ENCODE measurements at regions not wholly inside any gene's neighbourhood (a gene's known extent, or its start where the extent isn't known, plus 50 kb on each side); places are given as distances from the start of the nearest gene placed in this dataset.
"Not testable (repeated sequence)": the region's sequence is repeated elsewhere in the genome, so short reads cannot be mapped to it uniquely, and the experiment has no call there.

GRCh38 chr7:81831883-81832282, 62.0 kb upstream of the HGF start:
- no peak for DNase-seq
- Histone ChIP-seq H3K27me3 (replicated peaks; ENCODE audit: control insufficient read depth, insufficient read depth, low read length) (no peaks in the 10 kb centered on the region), H3K36me3 (ENCODE audit: control insufficient read depth, insufficient read depth, low read length) (no peaks in the 10 kb centered on the region), H3K4me1 (no peaks in the 10 kb centered on the region), H3K9me3 (peaks cover 6% of the 10 kb centered on the region; the same call in 1 of the 2 replicates), H3K4me3 (ENCODE audit: low read depth, low read length) (no peak overlapping the region)
- ChIA-PET CTCF (no interaction called here), POLR2A (no interaction called here)
- Mint-ChIP-seq H3K27me3 (ENCODE audit: insufficient read depth, unreplicated experiment) (peaks cover 5% of the 10 kb centered on the region), H3K27ac (ENCODE audit: unreplicated experiment) (no peak overlapping the region), H3K4me1 (ENCODE audit: low read depth, unreplicated experiment) (no peaks in the 10 kb centered on the region), H3K36me3 (ENCODE audit: insufficient read depth, unreplicated experiment) (no peaks in the 10 kb centered on the region), H3K4me3 (ENCODE audit: unreplicated experiment) (no peak overlapping the region), H3K9me3 (ENCODE audit: unreplicated experiment) (peaks cover 15% of the 10 kb centered on the region)
- BruUV-seq (replicated peaks) = no TSS peak
- TF ChIP-seq CTCF (IDR thresholded peaks at IDR 0.05; ENCODE audit: insufficient read depth in 1 of 2, low read depth in 1 of 2, low read length in 1 of 2, severe bottlenecking in 1 of 2, unreplicated experiment in 1 of 2) = no peak
- intact Hi-C loops (cut with micrococcal nuclease; ENCODE audit: unreplicated experiment) = no loop called here

DNA sequence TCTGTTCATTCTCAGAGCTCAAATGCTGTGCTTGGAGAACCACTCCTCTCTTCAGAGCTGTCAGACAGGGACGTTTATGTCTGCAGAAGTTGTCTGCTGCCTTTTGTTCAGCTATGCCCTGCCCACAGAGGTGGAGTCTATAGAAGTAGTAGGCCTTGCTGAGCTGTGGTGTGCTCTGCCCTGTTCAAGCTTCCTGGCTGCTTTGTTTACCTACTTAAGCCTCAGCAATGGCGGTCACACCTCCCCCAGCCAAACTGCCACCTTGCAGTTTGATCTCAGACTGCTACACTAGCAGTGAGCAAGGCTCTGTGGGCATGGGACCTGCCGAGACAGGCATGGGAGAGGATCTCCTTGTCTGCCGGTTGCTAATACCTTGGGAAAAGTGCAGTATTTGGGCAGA, 59.7 kb upstream of the HGF start:
- DNase-seq; H3K27me3 ChIP-seq (replicated peaks; ENCODE audit: control insufficient read depth, insufficient read depth, low read length); H3K4me3 ChIP-seq (ENCODE audit: low read depth, low read length); H3K36me3 Mint-ChIP-seq (ENCODE audit: insufficient read depth, unreplicated experiment); H3K36me3 ChIP-seq (ENCODE audit: control insufficient read depth, insufficient read depth, low read length); H3K27me3 Mint-ChIP-seq (ENCODE audit: insufficient read depth, unreplicated experiment); H3K27ac Mint-ChIP-seq (ENCODE audit: unreplicated experiment); CTCF ChIA-PET; H3K4me1 Mint-ChIP-seq (ENCODE audit: low read depth, unreplicated experiment); BruUV-seq (replicated peaks); POLR2A ChIA-PET; H3K4me3 Mint-ChIP-seq (ENCODE audit: unreplicated experiment); intact Hi-C loops (cut with micrococcal nuclease; ENCODE audit: unreplicated experiment); H3K9me3 ChIP-seq; H3K4me1 ChIP-seq: not testable (repeated sequence)
- H3K9me3 Mint-ChIP-seq (ENCODE audit: unreplicated experiment) = peaks cover 15% of the 10 kb centered on the region

DNA sequence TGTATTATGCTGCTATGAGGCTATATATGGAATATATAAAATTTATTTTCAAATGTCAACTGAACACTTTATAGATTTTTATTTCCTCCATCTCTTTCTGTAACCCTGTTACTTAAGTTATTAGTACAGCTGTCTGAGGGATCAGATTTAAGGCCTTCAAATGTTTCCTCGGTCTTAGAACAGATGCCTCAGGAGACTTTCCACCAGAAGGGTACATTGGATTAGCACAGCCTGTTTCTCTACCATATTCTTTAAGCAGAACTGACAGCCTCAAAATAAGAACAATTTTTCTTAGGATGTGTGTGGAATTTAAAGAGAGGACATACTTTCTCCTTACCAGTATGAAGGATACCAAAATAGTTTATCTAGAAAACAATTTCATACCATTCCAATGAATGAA, 53.0 kb upstream of the HGF start:
- Mint-ChIP-seq H3K4me1 (ENCODE audit: low read depth, unreplicated experiment) (no peaks in the 10 kb centered on the region), H3K9me3 (ENCODE audit: unreplicated experiment) (no peaks in the 10 kb centered on the region), H3K36me3 (ENCODE audit: insufficient read depth, unreplicated experiment) (no peaks in the 10 kb centered on the region), H3K4me3 (ENCODE audit: unreplicated experiment) (no peak overlapping the region), H3K27me3 (ENCODE audit: insufficient read depth, unreplicated experiment) (peaks cover 6% of the 10 kb centered on the region), H3K27ac (ENCODE audit: unreplicated experiment) (no peak overlapping the region)
- POLR2A ChIA-PET = no interaction called here
- Histone ChIP-seq H3K4me1 (no peaks in the 10 kb centered on the region), H3K36me3 (ENCODE audit: control insufficient read depth, insufficient read depth, low read length) (no peaks in the 10 kb centered on the region), H3K27me3 (replicated peaks; ENCODE audit: control insufficient read depth, insufficient read depth, low read length) (no peaks in the 10 kb centered on the region), H3K9me3 (no peaks in the 10 kb centered on the region), H3K4me3 (ENCODE audit: low read depth, low read length) (no peak overlapping the region)
- BruUV-seq (replicated peaks) = no TSS peak
- CTCF ChIA-PET = no interaction called here
- intact Hi-C loops (cut with micrococcal nuclease; ENCODE audit: unreplicated experiment) = no loop called here
- no peak for TF ChIP-seq CTCF (IDR thresholded peaks at IDR 0.05; ENCODE audit: insufficient read depth in 1 of 2, low read depth in 1 of 2, low read length in 1 of 2, severe bottlenecking in 1 of 2, unreplicated experiment in 1 of 2)
- no peak for DNase-seq

- POLR2A ChIA-PET = no interaction called here
- H3K9me3 ChIP-seq = no peaks in the 10 kb centered on the region
- H3K4me1 ChIP-seq = no peaks in the 10 kb centered on the region
- BruUV-seq (replicated peaks) = no TSS peak
- TF ChIP-seq CTCF (IDR thresholded peaks at IDR 0.05; ENCODE audit: insufficient read depth in 1 of 2, low read depth in 1 of 2, low read length in 1 of 2, severe bottlenecking in 1 of 2, unreplicated experiment in 1 of 2) = no peak
- H3K9me3 Mint-ChIP-seq (ENCODE audit: unreplicated experiment) = no peaks in the 10 kb centered on the region
- no peaks in the 10 kb centered on the region for H3K36me3 Mint-ChIP-seq (ENCODE audit: insufficient read depth, unreplicated experiment)
- no peaks in the 10 kb centered on the region for H3K4me1 Mint-ChIP-seq (ENCODE audit: low read depth, unreplicated experiment)
- intact Hi-C loops (cut with micrococcal nuclease; ENCODE audit: unreplicated experiment) = no loop called here
- H3K4me3 ChIP-seq (ENCODE audit: low read depth, low read length) = no peak overlapping the region
- no peak for DNase-seq
- CTCF ChIA-PET = no interaction called here
- H3K27me3 Mint-ChIP-seq (ENCODE audit: insufficient read depth, unreplicated experiment) = no peaks in the 10 kb centered on the region
- no peak overlapping the region for H3K4me3 Mint-ChIP-seq (ENCODE audit: unreplicated experiment)
- no peaks in the 10 kb centered on the region for H3K27me3 ChIP-seq (replicated peaks; ENCODE audit: control insufficient read depth, insufficient read depth, low read length)
- H3K36me3 ChIP-seq (ENCODE audit: control insufficient read depth, insufficient read depth, low read length) = no peaks in the 10 kb centered on the region
- H3K27ac Mint-ChIP-seq (ENCODE audit: unreplicated experiment) = no peak overlapping the region
Measured at GRCh38 chr7:81819861-81820260, 50.0 kb upstream of the HGF start.
